BLaER1 (cell line): ENCODE measurements at regions not wholly inside any gene's neighbourhood (a gene's known extent, or its start where the extent isn't known, plus 50 kb on each side); places are given as distances from the start of the nearest gene placed in this dataset.
"Not testable (repeated sequence)": the region's sequence is repeated elsewhere in the genome, so short reads cannot be mapped to it uniquely, and the experiment has no call there.

Source experiments
- H3K27ac ChIP-seq: shearing (Covaris generic); formaldehyde crosslinking; 2 replicates; pipeline ENCODE4 v1.8.1; 2022
- H3K27me3 ChIP-seq: shearing (Covaris generic); formaldehyde crosslinking; 2 replicates; pipeline ENCODE4 v1.8.1; 2022
- H3K36me3 ChIP-seq: shearing (Covaris generic); formaldehyde crosslinking; 2 replicates; pipeline ENCODE4 v1.8.1; 2022
- H3K4me1 ChIP-seq: shearing (Covaris generic); formaldehyde crosslinking; 2 replicates; pipeline ENCODE4 v1.8.1; 2022
- H3K4me2 ChIP-seq: shearing (Covaris generic); formaldehyde crosslinking; 2 replicates; pipeline ENCODE4 v1.8.1; 2022
- H3K4me3 ChIP-seq: shearing (Covaris generic); formaldehyde crosslinking; 2 replicates; pipeline ENCODE4 v1.8.1; 2022
- H3K9ac ChIP-seq: shearing (Covaris generic); formaldehyde crosslinking; 2 replicates; pipeline ENCODE4 v1.8.1; 2022
- H3K9me3 ChIP-seq: shearing (Covaris generic); formaldehyde crosslinking; 2 replicates; pipeline ENCODE4 v1.8.1; 2022
- H4K20me1 ChIP-seq: shearing (Covaris generic); formaldehyde crosslinking; 2 replicates; pipeline ENCODE4 v1.8.1; 2022
- Cebpa-rat ChIP-seq: shearing (Covaris generic); IDR thresholded peaks from 2 replicates; pipeline ENCODE4 v1.8.1; 2022

DNA sequence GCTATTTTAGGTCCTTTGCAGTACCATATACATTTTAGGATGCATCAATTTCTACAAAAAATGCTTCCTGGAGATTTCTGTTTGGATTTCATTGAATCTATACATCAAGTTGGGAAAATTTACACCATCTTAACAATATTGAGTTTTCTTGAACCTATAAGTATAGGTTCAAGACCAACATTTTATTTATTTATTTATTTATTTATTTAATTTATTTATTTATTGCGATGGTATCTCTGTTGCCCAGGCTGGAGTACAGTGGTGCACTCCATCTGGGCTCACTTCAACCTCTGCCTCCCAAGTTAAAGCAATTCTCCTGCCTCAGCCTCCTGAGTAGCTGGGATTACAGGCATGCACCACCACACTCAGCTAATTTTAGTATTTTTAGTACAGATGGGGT is 125.0 kb upstream of the HS3ST2 start:
- no peak overlapping the region for H3K4me2 ChIP-seq
- H3K27me3 ChIP-seq = no peaks in the 10 kb centered on the region
- H3K9me3 ChIP-seq = peaks cover 19% of the 10 kb centered on the region
- no peak overlapping the region for H3K4me3 ChIP-seq
- no peaks in the 10 kb centered on the region for H4K20me1 ChIP-seq
- no peak overlapping the region for H3K9ac ChIP-seq
- H3K36me3 ChIP-seq = no peaks in the 10 kb centered on the region
- no peak overlapping the region for H3K27ac ChIP-seq
- no peak for TF ChIP-seq Cebpa-rat
- no peaks in the 10 kb centered on the region for H3K4me1 ChIP-seq

- no peak overlapping the region for H3K27ac ChIP-seq
- H3K4me3 ChIP-seq = no peak overlapping the region
- no peak for TF ChIP-seq Cebpa-rat
- H3K27me3 ChIP-seq = no peaks in the 10 kb centered on the region
- H3K9ac ChIP-seq = no peak overlapping the region
- H3K4me2 ChIP-seq = no peak overlapping the region
- H3K9me3 ChIP-seq = peaks cover 16% of the 10 kb centered on the region
- no peaks in the 10 kb centered on the region for H3K36me3 ChIP-seq
- no peaks in the 10 kb centered on the region for H4K20me1 ChIP-seq
- no peaks in the 10 kb centered on the region for H3K4me1 ChIP-seq
Measured at GRCh38 chr16:22691335-22691734, 122.6 kb upstream of the HS3ST2 start.

- no peak for TF ChIP-seq Cebpa-rat
- Histone ChIP-seq H4K20me1 (no peaks in the 10 kb centered on the region), H3K9me3 (peaks cover 9% of the 10 kb centered on the region), H3K36me3 (no peaks in the 10 kb centered on the region), H3K27me3 (no peaks in the 10 kb centered on the region), H3K4me3 (no peak overlapping the region), H3K4me1 (no peaks in the 10 kb centered on the region), H3K4me2 (no peak overlapping the region), H3K27ac (no peak overlapping the region), H3K9ac (no peak overlapping the region)
Measured at GRCh38 chr16:22692034-22692433, 121.9 kb upstream of the HS3ST2 start.

DNA sequence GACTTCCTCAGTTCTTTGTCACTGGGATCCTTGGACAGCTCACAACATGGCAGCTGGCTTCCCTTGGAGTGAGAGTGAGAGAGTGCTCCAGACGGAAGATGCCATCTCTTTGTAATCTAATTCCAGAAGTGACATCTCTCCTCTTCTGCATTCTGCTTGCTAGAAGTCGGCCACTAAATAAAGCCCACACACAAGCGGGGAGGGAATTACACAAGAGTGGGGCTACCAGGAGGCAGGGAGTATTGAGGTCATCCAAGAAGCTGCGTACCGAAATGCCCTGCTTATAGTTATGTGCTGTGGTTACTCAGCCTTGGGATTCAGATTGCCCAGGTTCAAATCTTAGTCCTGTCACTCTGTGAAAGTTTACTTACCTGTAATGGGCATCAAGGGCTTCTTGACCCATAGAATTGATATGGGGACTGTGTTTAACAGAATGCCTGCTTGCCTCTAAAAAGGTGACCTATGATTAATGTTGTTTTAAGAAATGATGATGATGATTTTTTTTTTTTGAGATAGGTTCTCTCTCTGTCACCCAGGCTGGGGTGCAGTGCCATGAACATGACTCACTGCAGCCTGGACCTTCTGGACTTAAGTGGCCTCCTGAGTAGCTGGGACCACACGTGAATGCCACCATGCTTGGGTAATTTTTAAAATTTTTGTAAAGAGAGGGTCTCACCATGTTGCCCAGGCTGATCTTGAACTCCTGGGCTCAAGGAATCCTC is 120.9 kb upstream of the HS3ST2 start:
- Histone ChIP-seq H3K27me3 (no peaks in the 10 kb centered on the region), H3K36me3 (no peaks in the 10 kb centered on the region), H3K4me3 (no peak overlapping the region), H3K4me1 (no peaks in the 10 kb centered on the region), H3K9me3 (no peaks in the 10 kb centered on the region), H3K27ac (no peak overlapping the region), H4K20me1 (no peaks in the 10 kb centered on the region), H3K9ac (no peak overlapping the region), H3K4me2 (no peak overlapping the region)
- TF ChIP-seq Cebpa-rat = no peak

GRCh38 chr16:22693638-22694340 is 120.2 kb upstream of the HS3ST2 start:
- no peaks in the 10 kb centered on the region for H3K4me1 ChIP-seq
- no peaks in the 10 kb centered on the region for H3K9me3 ChIP-seq
- H3K9ac ChIP-seq = no peak overlapping the region
- no peaks in the 10 kb centered on the region for H4K20me1 ChIP-seq
- no peak for TF ChIP-seq Cebpa-rat
- H3K4me2 ChIP-seq = no peak overlapping the region
- H3K36me3 ChIP-seq = no peaks in the 10 kb centered on the region
- no peaks in the 10 kb centered on the region for H3K27me3 ChIP-seq
- H3K4me3 ChIP-seq = no peak overlapping the region
- no peak overlapping the region for H3K27ac ChIP-seq

GRCh38 chr16:22694887-22695382 is 119.0 kb upstream of the HS3ST2 start:
- Histone ChIP-seq H3K27ac (no peak overlapping the region), H4K20me1 (no peaks in the 10 kb centered on the region), H3K4me1 (no peaks in the 10 kb centered on the region), H3K36me3 (no peaks in the 10 kb centered on the region), H3K27me3 (no peaks in the 10 kb centered on the region), H3K4me3 (no peak overlapping the region), H3K4me2 (no peak overlapping the region), H3K9me3 (no peaks in the 10 kb centered on the region), H3K9ac (no peak overlapping the region)
- TF ChIP-seq Cebpa-rat = no peak

DNA sequence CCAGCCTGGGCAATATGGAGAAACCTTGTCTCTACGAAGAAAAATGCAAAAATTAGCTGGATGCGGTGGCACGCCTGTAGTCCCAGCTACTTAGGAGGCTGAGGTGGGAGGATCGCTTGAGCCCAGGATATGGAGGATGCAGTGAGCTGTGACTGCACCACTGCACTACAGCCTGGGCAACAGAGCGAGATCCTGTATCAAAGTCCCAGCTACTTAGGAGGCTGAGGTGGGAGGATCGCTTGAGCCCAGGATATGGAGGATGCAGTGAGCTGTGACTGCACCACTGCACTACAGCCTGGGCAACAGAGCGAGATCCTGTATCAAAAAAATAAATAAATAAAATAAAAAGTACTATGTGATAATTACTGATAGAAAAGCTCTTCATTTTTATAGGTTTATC is 118.2 kb upstream of the HS3ST2 start:
- H3K9ac ChIP-seq, H3K4me3 ChIP-seq, H3K9me3 ChIP-seq, H4K20me1 ChIP-seq, H3K4me2 ChIP-seq, H3K4me1 ChIP-seq, H3K36me3 ChIP-seq, H3K27ac ChIP-seq, H3K27me3 ChIP-seq: not testable (repeated sequence)

- Histone ChIP-seq H3K27me3 (no peaks in the 10 kb centered on the region), H3K4me2 (no peak overlapping the region), H3K36me3 (no peaks in the 10 kb centered on the region), H3K9ac (no peak overlapping the region), H3K9me3 (0 out of 2 replicates have a peak, but pooled peaks cover 3% of the 10 kb centered on the region), H3K4me3 (no peak overlapping the region), H4K20me1 (no peaks in the 10 kb centered on the region), H3K4me1 (no peaks in the 10 kb centered on the region), H3K27ac (no peak overlapping the region)
- no peak for TF ChIP-seq Cebpa-rat
Measured at GRCh38 chr16:22699356-22699755, 114.6 kb upstream of the HS3ST2 start.

GRCh38 chr16:22705799-22706198 is 108.2 kb upstream of the HS3ST2 start:
- no peak overlapping the region for H3K4me2 ChIP-seq
- H3K9me3 ChIP-seq = 0 out of 2 replicates have a peak, but pooled peaks cover 3% of the 10 kb centered on the region
- TF ChIP-seq Cebpa-rat = no peak
- no peak overlapping the region for H3K4me3 ChIP-seq
- no peaks in the 10 kb centered on the region for H3K27me3 ChIP-seq
- peaks cover under 1% of the 10 kb centered on the region; the same call in 1 of the 2 replicates for H3K4me1 ChIP-seq
- no peak overlapping the region for H3K27ac ChIP-seq
- H3K9ac ChIP-seq = no peak overlapping the region
- H3K36me3 ChIP-seq = no peaks in the 10 kb centered on the region
- H4K20me1 ChIP-seq = no peaks in the 10 kb centered on the region

- Histone ChIP-seq H3K4me3 (no peak overlapping the region), H3K9me3 (peaks cover 24% of the 10 kb centered on the region), H3K27me3 (no peaks in the 10 kb centered on the region), H4K20me1 (no peaks in the 10 kb centered on the region), H3K27ac (no peak overlapping the region), H3K36me3 (no peaks in the 10 kb centered on the region), H3K9ac (no peak overlapping the region), H3K4me1 (peaks cover 20% of the 10 kb centered on the region), H3K4me2 (no peak overlapping the region)
- TF ChIP-seq Cebpa-rat = no peak
Measured at GRCh38 chr16:22710326-22710725, 103.6 kb upstream of the HS3ST2 start.
